LNCaP clone FGC (cell line): ENCODE measurements at regions not wholly inside any gene's neighbourhood (a gene's known extent, or its start where the extent isn't known, plus 50 kb on each side); places are given as distances from the start of the nearest gene placed in this dataset.
A peak's percentile ranks its signal among the peaks of the same experiment; 100 is the strongest.

ENCODE experiments used
- DNase-seq: peaks from one replicate; pipeline ENCODE4 v3.0.0-alpha.2; 2011; ENCODE audit warnings: low read depth
- H3K4me3 ChIP-seq: 2 replicates; pipeline ENCODE4 v1.5.1; 2011; ENCODE audit warnings: mild to moderate bottlenecking, low read depth, low read length, control low read depth
- CTCF ChIP-seq: IDR thresholded peaks from 2 replicates; pipeline ENCODE4 v1.5.1; 2012; ENCODE audit warnings: mild to moderate bottlenecking; ENCODE audit not compliant: control insufficient read depth, insufficient read depth; ENCODE audit errors: extremely low read depth

GRCh38 chr1:63189677-63190076, 132.7 kb upstream of the FOXD3 start:
- DNase-seq = no peak
- TF ChIP-seq CTCF = peak; percentile 48
- H3K4me3 ChIP-seq = no peak overlapping the region

- H3K4me3 ChIP-seq = no peak overlapping the region
- no peak for TF ChIP-seq CTCF
- no peak for DNase-seq
Observed at GRCh38 chr1:63190171-63190570, 132.2 kb upstream of the FOXD3 start.

GRCh38 chr1:63198871-63199394, 123.4 kb upstream of the FOXD3 start:
- TF ChIP-seq CTCF = no peak
- DNase-seq = no peak
- H3K4me3 ChIP-seq = no peak overlapping the region

GRCh38 chr1:63199706-63200335, 122.5 kb upstream of the FOXD3 start:
- no peak for TF ChIP-seq CTCF
- no peak overlapping the region for H3K4me3 ChIP-seq
- DNase-seq = no peak

GRCh38 chr1:63200676-63201075, 121.7 kb upstream of the FOXD3 start:
- no peak overlapping the region for H3K4me3 ChIP-seq
- no peak for DNase-seq
- no peak for TF ChIP-seq CTCF

GRCh38 chr1:63203641-63204040, 118.7 kb upstream of the FOXD3 start:
- TF ChIP-seq CTCF = no peak
- H3K4me3 ChIP-seq = no peak overlapping the region
- DNase-seq = no peak

GRCh38 chr1:63205776-63206175, 116.6 kb upstream of the FOXD3 start:
- no peak for DNase-seq
- no peak overlapping the region for H3K4me3 ChIP-seq
- no peak for TF ChIP-seq CTCF
